Islet precursor cell (in vitro differentiated cells): ENCODE measurements at regions not wholly inside any gene's neighbourhood (a gene's known extent, or its start where the extent isn't known, plus 50 kb on each side); places are given as distances from the start of the nearest gene placed in this dataset.
"Not testable (repeated sequence)": the region's sequence is repeated elsewhere in the genome, so short reads cannot be mapped to it uniquely, and the experiment has no call there.

Source experiments
- DNase-seq: peaks from one replicate; pipeline ENCODE4 v3.0.0-alpha.2; 2018

DNA sequence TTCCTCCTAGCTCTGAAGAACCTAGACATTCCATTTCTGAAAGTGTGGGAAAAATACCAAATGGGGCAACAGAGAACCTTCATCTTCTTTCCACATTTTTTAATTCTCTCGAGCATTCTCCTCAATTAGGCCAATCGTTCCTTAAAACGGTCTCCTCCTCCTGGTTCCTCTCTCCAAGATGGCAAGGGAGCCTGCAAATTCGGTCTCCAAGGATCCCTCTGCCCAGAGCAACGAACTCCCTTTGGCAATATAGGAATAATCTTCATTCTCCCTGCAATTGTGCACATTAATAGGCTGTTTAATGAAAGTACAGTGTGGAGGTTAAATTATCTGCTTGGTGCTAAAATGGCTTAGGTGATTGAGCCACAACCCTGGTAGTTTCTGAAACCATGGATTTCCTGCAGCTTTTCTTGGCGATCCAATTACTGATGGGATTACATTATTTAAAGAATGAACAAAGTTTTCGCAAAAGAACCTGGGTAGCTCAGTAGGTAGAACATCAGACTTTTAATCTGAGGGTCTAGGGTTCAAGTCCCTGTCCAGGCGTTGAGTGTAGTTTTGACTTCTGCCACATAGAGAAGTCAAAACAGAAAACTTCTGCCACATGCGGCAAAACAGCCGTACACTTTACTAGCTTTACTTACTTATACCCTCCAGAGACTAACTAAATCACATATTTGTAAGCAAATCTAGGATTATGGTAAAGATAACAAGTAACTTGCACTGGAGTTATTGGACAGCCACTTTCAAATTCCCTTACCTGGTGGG lies 102.9 kb upstream of the ZNF184 start:
- DNase-seq = no peak

- peak; percentile 89 for DNase-seq
Measured at GRCh38 chr6:27568226-27568897, 95.5 kb upstream of the ZNF184 start.

GRCh38 chr6:27565839-27566779 lies 93.2 kb upstream of the ZNF184 start:
- peak; percentile 80 for DNase-seq

GRCh38 chr6:27562027-27562410 lies 89.1 kb upstream of the ZNF184 start:
- DNase-seq = no peak

DNA sequence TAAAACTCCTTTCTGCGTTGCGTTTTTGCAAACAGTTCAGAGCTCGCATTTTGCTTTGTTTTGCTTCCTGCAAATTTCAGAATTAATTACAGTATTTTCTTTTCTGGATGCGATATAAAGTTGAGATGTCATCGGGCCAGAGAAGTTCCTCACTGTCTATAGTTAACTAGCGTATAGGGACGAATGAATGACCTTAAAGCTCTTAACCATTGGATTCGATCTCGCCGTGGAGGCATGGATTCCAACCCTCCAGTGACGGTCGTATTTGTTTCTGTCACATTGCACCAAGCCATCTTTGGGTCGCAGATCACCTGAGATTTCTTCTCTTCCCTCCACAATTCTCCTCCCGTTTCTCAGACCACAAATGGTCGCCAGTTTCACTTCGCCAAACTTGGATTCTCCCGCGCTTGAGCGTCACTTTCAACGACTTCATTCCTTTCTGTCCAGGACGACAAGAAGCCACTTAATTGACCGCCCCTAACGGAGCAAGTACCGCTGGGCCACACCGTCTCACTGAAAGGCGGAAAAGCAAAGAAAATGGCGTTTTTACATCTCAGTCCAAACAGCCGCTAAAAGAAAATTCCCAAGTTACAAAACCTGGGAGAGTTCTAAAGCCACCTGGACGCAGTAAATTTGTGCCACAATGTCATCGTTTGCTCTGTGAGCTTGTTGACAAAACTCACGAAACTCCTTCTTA lies 85.3 kb upstream of the ZNF184 start:
- DNase-seq = no peak

DNA sequence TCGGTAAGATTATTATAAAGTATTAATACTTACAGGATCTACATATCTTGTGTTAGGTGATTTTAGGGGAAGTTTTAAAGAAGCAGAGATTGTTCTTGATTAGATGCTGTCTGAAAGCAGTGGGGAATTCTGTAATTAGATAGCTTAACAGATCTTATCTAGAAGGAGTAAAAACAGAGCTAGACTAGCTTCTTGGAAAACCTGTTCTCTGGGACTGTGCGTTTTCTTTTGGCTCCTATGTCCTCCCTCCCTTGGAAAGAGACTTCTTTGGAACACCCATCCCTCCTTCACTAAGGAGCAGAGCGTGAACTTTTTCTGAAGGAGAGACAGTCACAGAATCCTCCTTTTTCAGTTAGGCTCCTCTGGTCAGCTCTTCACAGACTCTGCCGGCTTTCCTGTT lies 83.5 kb upstream of the ZNF184 start:
- peak; percentile 65 for DNase-seq

DNA sequence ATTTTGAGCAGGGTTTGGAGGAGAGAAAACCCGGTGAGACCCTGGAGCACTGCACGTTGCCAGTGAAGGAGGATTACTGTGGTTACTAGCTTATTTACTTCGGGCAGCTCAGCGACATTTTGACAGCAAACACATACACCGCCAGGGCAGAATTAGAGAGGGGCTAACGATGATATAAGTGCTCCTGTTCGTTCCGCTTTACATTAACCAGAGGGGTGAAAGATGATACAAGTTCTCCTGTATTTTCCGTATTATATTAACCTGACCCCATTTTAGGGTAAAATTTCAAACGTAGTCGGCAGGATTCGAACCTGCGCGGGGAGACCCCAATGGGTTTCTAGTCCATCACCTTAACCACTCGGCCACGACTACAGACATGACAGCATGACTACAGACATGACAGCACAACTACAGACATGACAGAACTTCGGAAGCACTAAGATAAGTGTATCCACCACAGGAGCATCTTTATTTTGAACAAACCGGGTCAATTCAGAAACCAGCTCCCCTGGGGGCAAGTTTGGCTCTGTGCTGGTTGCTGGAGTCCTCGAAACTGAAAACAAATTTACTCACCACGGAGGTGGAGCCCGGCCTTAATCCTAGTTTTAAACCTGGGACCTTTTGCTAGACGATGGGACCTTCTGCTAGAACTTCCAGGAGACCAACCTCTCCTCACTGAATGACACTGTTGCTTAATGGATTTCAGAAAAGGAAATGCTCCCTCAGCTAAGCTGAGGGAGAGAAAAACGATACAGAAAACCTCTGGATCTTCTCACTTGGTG lies 80.4 kb upstream of the ZNF184 start:
- peak; percentile 83 for DNase-seq

DNA sequence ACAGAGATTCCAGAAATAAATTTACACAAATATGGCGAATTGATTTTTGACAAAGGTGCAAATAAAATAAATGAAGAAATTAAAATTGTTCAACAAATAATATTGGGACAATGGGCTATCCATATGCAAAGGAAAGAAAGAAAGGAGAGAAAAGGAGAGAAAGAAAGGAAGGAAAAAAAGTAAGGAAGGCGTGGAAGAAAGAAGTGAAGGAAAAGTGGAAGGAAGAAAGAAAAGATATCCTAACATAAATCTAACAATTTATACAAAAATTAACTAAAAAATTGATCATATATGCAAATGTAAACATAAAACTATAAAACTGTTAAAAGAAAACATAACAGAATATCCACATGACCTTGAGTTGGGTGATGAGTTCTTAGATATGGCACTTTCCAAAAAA lies 78.7 kb upstream of the ZNF184 start:
- no peak for DNase-seq

DNA sequence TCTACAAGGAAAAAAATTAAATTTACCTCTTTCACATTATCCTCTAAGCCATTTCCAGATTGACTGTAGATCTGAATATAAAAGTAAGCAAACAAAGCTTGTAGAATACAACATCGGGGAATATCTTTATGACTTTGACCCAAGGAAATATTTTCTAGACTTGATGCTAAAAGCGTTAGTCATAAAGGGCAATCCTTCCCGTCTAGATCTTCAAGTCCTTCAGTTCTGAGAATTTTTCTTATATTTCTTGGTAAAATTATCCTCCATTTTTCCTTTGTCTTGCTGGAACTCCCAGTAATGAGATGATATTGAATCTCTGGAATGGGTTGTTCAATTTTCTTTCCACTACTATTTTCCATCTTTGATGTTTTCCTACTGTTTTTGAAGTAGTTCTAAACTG lies 77.8 kb upstream of the ZNF184 start:
- no peak for DNase-seq

DNA sequence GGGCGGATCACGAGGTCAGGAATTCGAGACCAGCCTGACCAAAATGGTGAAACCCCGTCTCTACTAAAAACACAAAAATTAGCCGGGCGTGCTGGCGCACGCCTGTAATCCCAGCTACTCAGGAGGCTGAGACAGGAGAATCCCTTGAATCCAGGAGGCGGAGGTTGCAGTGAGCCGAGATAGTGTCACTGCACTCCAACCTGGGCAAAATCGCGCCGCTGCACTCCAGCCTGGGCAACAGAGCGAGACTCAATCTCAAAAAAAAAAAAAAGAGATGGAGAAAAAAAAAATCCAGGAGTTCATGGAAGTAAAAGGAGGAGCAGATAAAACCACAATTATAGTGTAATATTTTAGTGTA lies 76.3 kb upstream of the ZNF184 start:
- not testable (repeated sequence) for DNase-seq

DNA sequence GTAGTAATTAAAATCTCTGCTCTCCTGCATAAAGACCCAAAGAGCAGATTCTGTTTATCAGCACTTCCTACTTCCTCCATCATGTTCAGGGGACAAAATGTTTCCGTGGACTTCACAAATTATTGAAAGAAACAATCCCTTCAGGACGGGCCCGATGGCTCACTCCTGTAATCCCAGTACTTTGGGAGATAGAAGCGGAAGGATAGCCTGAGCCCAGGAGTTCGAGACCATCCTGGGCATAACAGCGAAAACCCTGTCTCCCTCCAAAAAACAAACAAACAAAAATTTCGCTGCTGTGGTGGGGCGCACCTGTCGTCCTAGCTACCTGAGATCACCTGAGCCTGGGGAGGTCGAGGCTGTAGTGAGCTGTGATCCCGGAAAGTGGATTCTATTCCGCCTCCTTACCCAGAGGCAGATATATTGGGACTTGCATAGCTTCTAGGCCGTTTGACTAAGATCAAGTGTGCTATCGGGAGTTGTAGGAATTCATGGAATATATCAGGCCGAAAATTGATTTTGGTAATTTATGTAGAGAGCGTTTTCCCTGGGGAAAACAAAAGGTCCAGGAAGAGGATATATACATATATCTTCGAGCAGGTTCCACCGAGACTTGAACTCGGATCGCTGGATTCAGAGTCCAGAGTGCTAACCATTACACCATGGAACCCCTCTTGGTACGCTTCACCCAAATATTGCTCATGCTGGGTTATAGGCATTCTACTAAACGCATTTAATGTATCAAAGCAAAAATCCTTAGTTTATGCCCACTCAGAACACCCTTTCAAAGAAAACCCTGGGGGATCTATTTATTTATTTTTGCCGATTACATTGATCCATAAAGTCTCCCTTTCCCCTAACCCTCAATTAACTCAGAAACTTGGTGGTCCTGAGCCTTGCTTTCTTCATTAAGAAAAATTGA lies 74.5 kb upstream of the ZNF184 start:
- DNase-seq = peak; percentile 76

- no peak for DNase-seq
Measured at GRCh38 chr6:27546522-27546921, 73.6 kb upstream of the ZNF184 start.

DNA sequence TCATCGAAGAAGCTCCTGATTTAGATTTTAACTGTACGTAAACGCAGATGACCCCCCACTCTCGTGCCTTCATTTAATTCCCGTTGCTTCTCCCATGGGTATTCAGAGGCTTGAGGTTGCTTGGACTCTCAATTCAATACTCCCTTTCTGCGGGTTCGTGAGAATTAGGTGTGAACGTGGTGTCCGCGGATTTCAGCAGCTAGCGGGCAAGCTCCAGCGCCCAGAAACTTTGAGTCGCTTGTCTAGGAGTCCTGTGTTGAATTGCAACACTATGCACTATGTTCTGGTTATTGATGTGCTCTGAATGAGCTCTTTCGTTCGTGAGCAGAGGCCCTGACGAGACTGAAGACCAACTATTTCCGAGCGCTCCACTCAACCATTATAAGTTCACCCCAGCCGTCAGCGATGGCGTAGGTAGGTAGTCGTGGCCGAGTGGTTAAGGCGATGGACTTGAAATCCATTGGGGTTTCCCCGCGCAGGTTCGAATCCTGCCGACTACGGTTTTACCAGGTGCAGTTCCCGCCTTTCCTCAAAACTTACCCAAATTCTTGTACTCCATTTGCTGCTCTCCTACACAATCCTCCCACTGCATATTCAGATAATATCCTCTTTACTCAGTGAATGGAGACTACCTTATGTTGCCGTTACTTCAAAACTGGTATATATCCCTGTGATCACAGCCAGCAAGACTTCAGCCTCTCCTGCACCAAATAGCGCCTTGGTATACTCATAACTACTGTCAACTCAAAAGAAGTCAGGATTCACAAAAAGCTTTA lies 72.6 kb upstream of the ZNF184 start:
- peak; percentile 90 for DNase-seq

- peak; percentile 61 for DNase-seq
Measured at GRCh38 chr6:27544612-27545260, 71.8 kb upstream of the ZNF184 start.

DNA sequence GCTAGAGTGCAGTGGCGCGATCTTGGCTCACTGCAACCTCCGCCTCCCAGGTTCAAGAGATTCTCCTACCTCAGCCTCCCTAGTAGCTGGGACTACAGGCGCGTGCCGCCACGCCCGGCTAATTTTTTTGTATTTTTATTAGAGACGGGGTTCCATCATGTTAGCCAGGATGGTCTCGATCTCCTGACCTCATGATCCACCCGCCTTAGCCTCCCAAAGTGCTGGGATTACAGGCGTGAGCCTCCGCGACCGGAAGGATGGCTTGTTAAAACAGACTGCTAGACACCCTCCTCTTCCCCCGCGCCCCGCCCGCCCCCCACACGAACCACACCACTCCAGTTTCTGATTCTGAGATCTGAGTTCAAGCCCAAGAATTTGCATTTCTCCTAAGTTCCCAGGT lies 71.2 kb upstream of the ZNF184 start:
- DNase-seq = not testable (repeated sequence)

GRCh38 chr6:27542485-27542884 lies 69.6 kb upstream of the ZNF184 start:
- no peak for DNase-seq

DNA sequence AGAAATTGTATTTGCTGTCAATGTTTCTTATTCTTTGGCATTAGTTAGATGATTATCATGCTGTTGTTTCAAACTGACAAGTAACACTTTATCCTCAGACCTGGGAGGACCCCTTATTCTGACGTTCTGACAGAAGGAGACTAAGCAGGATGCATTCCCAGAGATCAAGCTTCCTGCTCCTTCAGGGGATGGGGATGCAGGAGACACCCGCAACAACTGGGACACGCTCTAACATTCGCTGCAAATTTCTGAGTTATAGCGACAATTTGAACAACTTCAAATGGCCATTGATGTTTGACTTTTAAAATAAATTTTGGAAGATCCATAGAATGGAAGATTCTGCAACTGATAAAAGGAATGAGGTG lies 69.0 kb upstream of the ZNF184 start:
- no peak for DNase-seq

DNA sequence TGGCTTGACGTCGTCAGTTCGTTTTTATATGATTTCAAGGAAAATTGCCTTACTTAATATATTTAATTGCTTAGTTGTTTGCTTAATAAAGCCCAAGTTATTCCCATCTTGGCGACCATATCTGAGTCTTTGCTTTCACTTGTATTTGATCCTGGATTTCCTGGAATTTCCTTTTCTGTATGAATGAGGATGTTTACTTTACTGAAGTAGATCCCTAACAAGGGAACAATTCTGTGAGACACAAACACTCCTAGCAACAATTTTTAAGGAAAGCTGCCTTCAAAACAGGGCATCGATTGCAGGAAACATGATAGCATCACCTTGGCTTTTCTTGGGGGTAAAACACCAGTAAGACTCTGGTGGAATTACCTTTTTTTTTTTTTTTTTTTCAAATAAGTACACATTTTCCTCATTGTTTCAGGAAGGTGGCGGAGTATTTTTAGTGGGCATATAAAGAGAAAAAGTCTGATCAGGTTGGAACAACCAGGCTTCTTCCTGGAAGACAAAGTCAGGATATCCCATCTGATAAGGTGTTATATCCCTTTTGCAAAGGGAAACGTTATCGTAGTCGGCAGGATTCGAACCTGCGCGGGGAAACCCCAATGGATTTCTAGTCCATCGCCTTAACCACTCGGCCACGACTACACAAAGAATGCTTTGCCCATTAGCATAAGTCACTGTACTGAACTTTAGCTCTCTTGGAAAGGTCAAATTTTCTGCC lies 68.5 kb upstream of the ZNF184 start:
- no peak for DNase-seq

GRCh38 chr6:27539551-27539950 lies 66.6 kb upstream of the ZNF184 start:
- no peak for DNase-seq
